ENCODE measurements at regions not wholly inside any gene's neighbourhood (a gene's known extent, or its start where the extent isn't known, plus 50 kb on each side); places are given as distances from the start of the nearest gene placed in this dataset.

DNA sequence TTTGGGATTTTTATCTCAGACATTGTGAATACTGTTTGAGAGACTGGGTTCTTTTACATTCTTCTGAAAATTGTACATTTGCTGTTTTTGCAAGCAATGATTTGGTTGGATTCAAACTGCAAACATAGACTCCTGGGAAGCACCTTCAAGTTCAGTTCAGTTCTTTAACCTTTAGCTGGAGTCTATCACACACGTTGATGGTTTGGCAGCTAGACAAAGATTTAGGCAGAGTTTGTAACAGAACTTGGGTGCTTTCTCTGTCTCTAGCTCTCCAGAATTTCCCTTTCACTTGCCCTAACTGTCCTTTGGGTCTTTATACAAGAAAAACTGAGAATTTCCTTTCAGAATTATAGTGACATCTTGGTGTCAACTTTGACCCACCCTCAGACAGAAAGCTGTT is 556.6 kb downstream of the DIAPH3 start:
- Histone ChIP-seq H3K4me1 (ENCODE audit: control insufficient read depth, insufficient read depth, low read length) (no peaks in the 10 kb centered on the region), H3K27me3 (ENCODE audit: control insufficient read depth, insufficient read depth, low read length) (no peaks in the 10 kb centered on the region), H3K9me3 (ENCODE audit: control insufficient read depth, insufficient read depth, low read length) (no peaks in the 10 kb centered on the region), H3K27ac (ENCODE audit: low read length) (no peak overlapping the region), H3K36me3 (ENCODE audit: control insufficient read depth, insufficient read depth, low read length) (no peaks in the 10 kb centered on the region), H3K4me3 (ENCODE audit: low read length) (no peak overlapping the region)
- DNase-seq (no peak), ATAC-seq (no peak)
- Mint-ChIP-seq H3K4me1 (no peaks in the 10 kb centered on the region), H3K4me3 (no peak overlapping the region), H3K9me3 (peaks cover 10 to 11% of the 10 kb centered on the region in 2 donors), H3K27me3 (ENCODE audit: low read depth in 2 of 2) (no peaks in the 10 kb centered on the region), H3K27ac (no peak overlapping the region), H3K36me3 (no peaks in the 10 kb centered on the region)
- TF ChIP-seq, protein P1, sequence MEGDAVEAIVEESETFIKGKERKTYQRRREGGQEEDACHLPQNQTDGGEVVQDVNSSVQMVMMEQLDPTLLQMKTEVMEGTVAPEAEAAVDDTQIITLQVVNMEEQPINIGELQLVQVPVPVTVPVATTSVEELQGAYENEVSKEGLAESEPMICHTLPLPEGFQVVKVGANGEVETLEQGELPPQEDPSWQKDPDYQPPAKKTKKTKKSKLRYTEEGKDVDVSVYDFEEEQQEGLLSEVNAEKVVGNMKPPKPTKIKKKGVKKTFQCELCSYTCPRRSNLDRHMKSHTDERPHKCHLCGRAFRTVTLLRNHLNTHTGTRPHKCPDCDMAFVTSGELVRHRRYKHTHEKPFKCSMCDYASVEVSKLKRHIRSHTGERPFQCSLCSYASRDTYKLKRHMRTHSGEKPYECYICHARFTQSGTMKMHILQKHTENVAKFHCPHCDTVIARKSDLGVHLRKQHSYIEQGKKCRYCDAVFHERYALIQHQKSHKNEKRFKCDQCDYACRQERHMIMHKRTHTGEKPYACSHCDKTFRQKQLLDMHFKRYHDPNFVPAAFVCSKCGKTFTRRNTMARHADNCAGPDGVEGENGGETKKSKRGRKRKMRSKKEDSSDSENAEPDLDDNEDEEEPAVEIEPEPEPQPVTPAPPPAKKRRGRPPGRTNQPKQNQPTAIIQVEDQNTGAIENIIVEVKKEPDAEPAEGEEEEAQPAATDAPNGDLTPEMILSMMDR (IDR thresholded peaks at IDR 0.05): no peak
- 85% methylated on average over 1 of the region's 1 CpG for WGBS (ENCODE audit: insufficient coverage)
- intact Hi-C loops (cut with micrococcal nuclease): no loop called here

GRCh38 chr13:59607780-59608233 is 555.9 kb downstream of the DIAPH3 start:
- Mint-ChIP-seq H3K4me1 (no peaks in the 10 kb centered on the region), H3K27ac (no peak overlapping the region), H3K9me3 (peaks cover 6 to 8% of the 10 kb centered on the region in 2 donors), H3K36me3 (no peaks in the 10 kb centered on the region), H3K4me3 (no peak overlapping the region), H3K27me3 (ENCODE audit: low read depth in 2 of 2) (no peaks in the 10 kb centered on the region)
- TF ChIP-seq, protein P1 (IDR thresholded peaks at IDR 0.05): no peak
- 79% methylated on average over 1 of the region's 2 CpGs for WGBS (ENCODE audit: insufficient coverage)
- ATAC-seq (no peak), DNase-seq (no peak)
- intact Hi-C loops (cut with micrococcal nuclease): no loop called here
- Histone ChIP-seq H3K9me3 (ENCODE audit: control insufficient read depth, insufficient read depth, low read length) (no peaks in the 10 kb centered on the region), H3K27me3 (ENCODE audit: control insufficient read depth, insufficient read depth, low read length) (no peaks in the 10 kb centered on the region), H3K4me1 (ENCODE audit: control insufficient read depth, insufficient read depth, low read length) (no peaks in the 10 kb centered on the region), H3K4me3 (ENCODE audit: low read length) (no peak overlapping the region), H3K27ac (ENCODE audit: low read length) (no peak overlapping the region), H3K36me3 (ENCODE audit: control insufficient read depth, insufficient read depth, low read length) (no peaks in the 10 kb centered on the region)

- Mint-ChIP-seq H3K27ac (no peak overlapping the region), H3K9me3 (peaks cover 3 to 5% of the 10 kb centered on the region in 2 donors), H3K4me3 (no peak overlapping the region), H3K4me1 (no peaks in the 10 kb centered on the region), H3K36me3 (no peaks in the 10 kb centered on the region), H3K27me3 (ENCODE audit: low read depth in 2 of 2) (no peaks in the 10 kb centered on the region)
- no peak for DNase-seq
- Histone ChIP-seq H3K4me3 (ENCODE audit: low read length) (no peak overlapping the region), H3K36me3 (ENCODE audit: control insufficient read depth, insufficient read depth, low read length) (no peaks in the 10 kb centered on the region), H3K4me1 (ENCODE audit: control insufficient read depth, insufficient read depth, low read length) (no peaks in the 10 kb centered on the region), H3K27me3 (ENCODE audit: control insufficient read depth, insufficient read depth, low read length) (no peaks in the 10 kb centered on the region), H3K27ac (ENCODE audit: low read length) (no peak overlapping the region), H3K9me3 (ENCODE audit: control insufficient read depth, insufficient read depth, low read length) (no peaks in the 10 kb centered on the region)
- no peak for ATAC-seq
- intact Hi-C loops (cut with micrococcal nuclease): no loop called here
- TF ChIP-seq, protein P1 (IDR thresholded peaks at IDR 0.05): no peak
Observed at GRCh38 chr13:59609421-59609820, 554.3 kb downstream of the DIAPH3 start.
